ENCODE measurements at regions not wholly inside any gene's neighbourhood (a gene's known extent, or its start where the extent isn't known, plus 50 kb on each side); places are given as distances from the start of the nearest gene placed in this dataset.

DNA sequence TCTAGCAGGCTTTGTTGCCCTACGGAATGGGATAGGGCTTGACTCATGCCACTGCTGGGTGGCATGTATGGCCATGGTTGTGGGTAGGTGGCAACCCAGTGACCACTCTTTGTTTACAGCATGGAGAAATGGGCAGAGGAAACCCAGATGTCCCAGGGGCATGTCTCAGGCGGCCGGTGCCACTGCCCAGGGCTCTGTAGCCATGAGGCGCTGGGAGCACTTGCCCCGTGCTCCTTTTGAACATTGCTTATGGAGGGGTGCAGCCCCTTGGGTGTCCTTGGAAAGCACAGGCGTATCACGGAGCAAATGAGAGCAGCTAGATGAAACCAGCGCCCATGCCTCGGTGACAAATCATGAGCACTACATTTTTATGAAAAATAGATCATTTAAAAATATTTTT lies 212.5 kb upstream of the ECI2 start:
- TF ChIP-seq, protein P1, sequence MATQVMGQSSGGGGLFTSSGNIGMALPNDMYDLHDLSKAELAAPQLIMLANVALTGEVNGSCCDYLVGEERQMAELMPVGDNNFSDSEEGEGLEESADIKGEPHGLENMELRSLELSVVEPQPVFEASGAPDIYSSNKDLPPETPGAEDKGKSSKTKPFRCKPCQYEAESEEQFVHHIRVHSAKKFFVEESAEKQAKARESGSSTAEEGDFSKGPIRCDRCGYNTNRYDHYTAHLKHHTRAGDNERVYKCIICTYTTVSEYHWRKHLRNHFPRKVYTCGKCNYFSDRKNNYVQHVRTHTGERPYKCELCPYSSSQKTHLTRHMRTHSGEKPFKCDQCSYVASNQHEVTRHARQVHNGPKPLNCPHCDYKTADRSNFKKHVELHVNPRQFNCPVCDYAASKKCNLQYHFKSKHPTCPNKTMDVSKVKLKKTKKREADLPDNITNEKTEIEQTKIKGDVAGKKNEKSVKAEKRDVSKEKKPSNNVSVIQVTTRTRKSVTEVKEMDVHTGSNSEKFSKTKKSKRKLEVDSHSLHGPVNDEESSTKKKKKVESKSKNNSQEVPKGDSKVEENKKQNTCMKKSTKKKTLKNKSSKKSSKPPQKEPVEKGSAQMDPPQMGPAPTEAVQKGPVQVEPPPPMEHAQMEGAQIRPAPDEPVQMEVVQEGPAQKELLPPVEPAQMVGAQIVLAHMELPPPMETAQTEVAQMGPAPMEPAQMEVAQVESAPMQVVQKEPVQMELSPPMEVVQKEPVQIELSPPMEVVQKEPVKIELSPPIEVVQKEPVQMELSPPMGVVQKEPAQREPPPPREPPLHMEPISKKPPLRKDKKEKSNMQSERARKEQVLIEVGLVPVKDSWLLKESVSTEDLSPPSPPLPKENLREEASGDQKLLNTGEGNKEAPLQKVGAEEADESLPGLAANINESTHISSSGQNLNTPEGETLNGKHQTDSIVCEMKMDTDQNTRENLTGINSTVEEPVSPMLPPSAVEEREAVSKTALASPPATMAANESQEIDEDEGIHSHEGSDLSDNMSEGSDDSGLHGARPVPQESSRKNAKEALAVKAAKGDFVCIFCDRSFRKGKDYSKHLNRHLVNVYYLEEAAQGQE (IDR thresholded peaks at IDR 0.05; ENCODE audit: unreplicated experiment): no peak
- TF ChIP-seq STAT1 (IDR thresholded peaks at IDR 0.05; ENCODE audit: unreplicated experiment) (no peak), ZNF331 (CRISPR knock-in tag; IDR thresholded peaks at IDR 0.05; ENCODE audit: low read depth) (no peak), POLR2AphosphoS5 (IDR thresholded peaks at IDR 0.05; ENCODE audit: low read depth) (no peak), NANOG (IDR thresholded peaks at IDR 0.05; ENCODE audit: borderline replicate concordance) (no peak), JUNB (IDR thresholded peaks at IDR 0.05; ENCODE audit: unreplicated experiment) (no peak), ZNF114 (CRISPR knock-in tag; IDR thresholded peaks at IDR 0.05) (no peak)
- TF ChIP-seq, protein P2, sequence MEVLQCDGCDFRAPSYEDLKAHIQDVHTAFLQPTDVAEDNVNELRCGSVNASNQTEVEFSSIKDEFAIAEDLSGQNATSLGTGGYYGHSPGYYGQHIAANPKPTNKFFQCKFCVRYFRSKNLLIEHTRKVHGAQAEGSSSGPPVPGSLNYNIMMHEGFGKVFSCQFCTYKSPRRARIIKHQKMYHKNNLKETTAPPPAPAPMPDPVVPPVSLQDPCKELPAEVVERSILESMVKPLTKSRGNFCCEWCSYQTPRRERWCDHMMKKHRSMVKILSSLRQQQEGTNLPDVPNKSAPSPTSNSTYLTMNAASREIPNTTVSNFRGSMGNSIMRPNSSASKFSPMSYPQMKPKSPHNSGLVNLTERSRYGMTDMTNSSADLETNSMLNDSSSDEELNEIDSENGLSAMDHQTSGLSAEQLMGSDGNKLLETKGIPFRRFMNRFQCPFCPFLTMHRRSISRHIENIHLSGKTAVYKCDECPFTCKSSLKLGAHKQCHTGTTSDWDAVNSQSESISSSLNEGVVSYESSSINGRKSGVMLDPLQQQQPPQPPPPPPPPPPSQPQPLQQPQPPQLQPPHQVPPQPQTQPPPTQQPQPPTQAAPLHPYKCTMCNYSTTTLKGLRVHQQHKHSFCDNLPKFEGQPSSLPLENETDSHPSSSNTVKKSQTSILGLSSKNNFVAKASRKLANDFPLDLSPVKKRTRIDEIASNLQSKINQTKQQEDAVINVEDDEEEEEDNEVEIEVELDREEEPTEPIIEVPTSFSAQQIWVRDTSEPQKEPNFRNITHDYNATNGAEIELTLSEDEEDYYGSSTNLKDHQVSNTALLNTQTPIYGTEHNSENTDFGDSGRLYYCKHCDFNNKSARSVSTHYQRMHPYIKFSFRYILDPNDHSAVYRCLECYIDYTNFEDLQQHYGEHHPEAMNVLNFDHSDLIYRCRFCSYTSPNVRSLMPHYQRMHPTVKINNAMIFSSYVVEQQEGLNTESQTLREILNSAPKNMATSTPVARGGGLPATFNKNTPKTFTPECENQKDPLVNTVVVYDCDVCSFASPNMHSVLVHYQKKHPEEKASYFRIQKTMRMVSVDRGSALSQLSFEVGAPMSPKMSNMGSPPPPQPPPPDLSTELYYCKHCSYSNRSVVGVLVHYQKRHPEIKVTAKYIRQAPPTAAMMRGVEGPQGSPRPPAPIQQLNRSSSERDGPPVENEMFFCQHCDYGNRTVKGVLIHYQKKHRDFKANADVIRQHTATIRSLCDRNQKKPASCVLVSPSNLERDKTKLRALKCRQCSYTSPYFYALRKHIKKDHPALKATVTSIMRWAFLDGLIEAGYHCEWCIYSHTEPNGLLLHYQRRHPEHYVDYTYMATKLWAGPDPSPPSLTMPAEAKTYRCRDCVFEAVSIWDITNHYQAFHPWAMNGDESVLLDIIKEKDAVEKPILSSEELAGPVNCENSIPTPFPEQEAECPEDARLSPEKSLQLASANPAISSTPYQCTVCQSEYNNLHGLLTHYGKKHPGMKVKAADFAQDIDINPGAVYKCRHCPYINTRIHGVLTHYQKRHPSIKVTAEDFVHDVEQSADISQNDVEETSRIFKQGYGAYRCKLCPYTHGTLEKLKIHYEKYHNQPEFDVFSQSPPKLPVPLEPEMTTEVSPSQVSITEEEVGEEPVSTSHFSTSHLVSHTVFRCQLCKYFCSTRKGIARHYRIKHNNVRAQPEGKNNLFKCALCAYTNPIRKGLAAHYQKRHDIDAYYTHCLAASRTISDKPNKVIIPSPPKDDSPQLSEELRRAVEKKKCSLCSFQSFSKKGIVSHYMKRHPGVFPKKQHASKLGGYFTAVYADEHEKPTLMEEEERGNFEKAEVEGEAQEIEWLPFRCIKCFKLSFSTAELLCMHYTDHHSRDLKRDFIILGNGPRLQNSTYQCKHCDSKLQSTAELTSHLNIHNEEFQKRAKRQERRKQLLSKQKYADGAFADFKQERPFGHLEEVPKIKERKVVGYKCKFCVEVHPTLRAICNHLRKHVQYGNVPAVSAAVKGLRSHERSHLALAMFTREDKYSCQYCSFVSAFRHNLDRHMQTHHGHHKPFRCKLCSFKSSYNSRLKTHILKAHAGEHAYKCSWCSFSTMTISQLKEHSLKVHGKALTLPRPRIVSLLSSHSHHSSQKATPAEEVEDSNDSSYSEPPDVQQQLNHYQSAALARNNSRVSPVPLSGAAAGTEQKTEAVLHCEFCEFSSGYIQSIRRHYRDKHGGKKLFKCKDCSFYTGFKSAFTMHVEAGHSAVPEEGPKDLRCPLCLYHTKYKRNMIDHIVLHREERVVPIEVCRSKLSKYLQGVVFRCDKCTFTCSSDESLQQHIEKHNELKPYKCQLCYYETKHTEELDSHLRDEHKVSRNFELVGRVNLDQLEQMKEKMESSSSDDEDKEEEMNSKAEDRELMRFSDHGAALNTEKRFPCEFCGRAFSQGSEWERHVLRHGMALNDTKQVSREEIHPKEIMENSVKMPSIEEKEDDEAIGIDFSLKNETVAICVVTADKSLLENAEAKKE (CRISPR knock-in tag; IDR thresholded peaks at IDR 0.05): no peak

More for the DNA sequence above, 212.5 kb upstream of the ECI2 start:
- Histone ChIP-seq H3K4me1 (ENCODE audit: insufficient read depth) (no peaks in the 10 kb centered on the region), H3K9me2 (ENCODE audit: insufficient read depth) (peaks cover 1% of the 10 kb centered on the region; the same call in 1 of the 2 replicates), H3K4me3 (no peak overlapping the region), H3F3A (replicated peaks; ENCODE audit: low read depth) (no peaks in the 10 kb centered on the region), H2AFZ (no peak overlapping the region), H4K20me1 (replicated peaks; ENCODE audit: insufficient read depth) (no peaks in the 10 kb centered on the region), H3K36me3 (ENCODE audit: insufficient read depth) (no peaks in the 10 kb centered on the region), H3K27me3 (ENCODE audit: insufficient read depth) (no peaks in the 10 kb centered on the region), H3K27ac (ENCODE audit: low read depth) (no peak overlapping the region), H3K79me2 (replicated peaks; ENCODE audit: insufficient read depth) (no peaks in the 10 kb centered on the region), H3K4me2 (no peak overlapping the region)
- no peak overlapping the region for H3K4me3 Mint-ChIP-seq
- ATAC-seq: no peak
- H3K27ac Mint-ChIP-seq: no peak overlapping the region
- H3K9me3 Mint-ChIP-seq: no peaks in the 10 kb centered on the region; the same call in 2 of the 3 replicates
- DNase-seq (ENCODE audit: low spot score): no peak
- no peaks in the 10 kb centered on the region; the same call in 2 of the 3 replicates for H3K36me3 Mint-ChIP-seq (ENCODE audit: low read depth)
- no peaks in the 10 kb centered on the region; the same call in 2 of the 3 replicates for H3K4me1 Mint-ChIP-seq
- H3K27me3 Mint-ChIP-seq (ENCODE audit: insufficient read depth, low read depth, poor library complexity): no peaks in the 10 kb centered on the region

Data from GM23338 (cell line).